Naive thymus-derived CD4-positive, alpha-beta T cell (primary cell): ENCODE measurements at regions not wholly inside any gene's neighbourhood (a gene's known extent, or its start where the extent isn't known, plus 50 kb on each side); places are given as distances from the start of the nearest gene placed in this dataset.

Experiments
- ATAC-seq: fragments of 150-1000 bp; cut with Tn5 transposase; 2 replicates; pipeline ENCODE4 v1.10.0; 2021; ENCODE audit warnings: mild to moderate bottlenecking, moderate library complexity
- CTCF ChIA-PET: fragments of 350-600 bp; sonication (Branson Sonifier 250); formaldehyde crosslinking; loops from one replicate; lab custom pipeline; 2021; ENCODE audit warnings: antibody characterized with exemption; lab: Charles Lee
- POLR2A ChIA-PET: fragments of 350-600 bp; sonication (Branson Sonifier 250); formaldehyde crosslinking; loops from one replicate; lab custom pipeline; 2021; ENCODE audit warnings: antibody characterized with exemption, inconsistent platforms; lab: Charles Lee
- DNase-seq, 9 donors: peaks; one replicate each; pipeline versions ENCODE4 v3.0.0 to v3.0.0-alpha.2; 2020 to 2022; ENCODE audit warnings: mixed read lengths in 1 of 9
- H3K27ac ChIP-seq: one replicate; pipeline ENCODE4 v1.7.0; 2013; ENCODE audit warnings: mild to moderate bottlenecking, low read depth, low read length, moderate library complexity
- H3K27me3 ChIP-seq, 2 donors: one replicate each; pipeline ENCODE4 v1.7.0; 2013; ENCODE audit warnings: low read length in 2 of 2, mild to moderate bottlenecking in 2 of 2, moderate library complexity in 2 of 2; ENCODE audit not compliant: control insufficient read depth in 2 of 2, insufficient read depth in 2 of 2
- H3K36me3 ChIP-seq, 3 experiments: 1 replicate in 2 of 3; 2 replicates in 1 of 3; pipeline ENCODE4 v1.7.0; 2013; ENCODE audit warnings: low read length in 3 of 3, mild to moderate bottlenecking in 3 of 3, moderate library complexity in 1 of 3; ENCODE audit not compliant: insufficient read depth in 3 of 3, control insufficient read depth in 2 of 3
- H3K4me1 ChIP-seq, 2 donors: one replicate each; pipeline ENCODE4 v1.7.0; 2013; ENCODE audit warnings: low read length in 2 of 2, mild to moderate bottlenecking in 2 of 2, moderate library complexity in 1 of 2; ENCODE audit not compliant: control insufficient read depth in 2 of 2, insufficient read depth in 2 of 2
- H3K4me3 ChIP-seq: 2 replicates; pipeline ENCODE4 v1.7.0; 2013; ENCODE audit warnings: mild to moderate bottlenecking, low read length
- H3K9me3 ChIP-seq, 3 experiments: 1 replicate in 2 of 3; 2 replicates in 1 of 3; pipeline ENCODE4 v1.7.0; 2013; ENCODE audit warnings: low read length in 3 of 3; ENCODE audit not compliant: control insufficient read depth in 2 of 3
- H3K27ac Mint-ChIP-seq, 9 donors: one replicate each; pipeline ENCODE4 v1.8.0; 2020 to 2022; ENCODE audit warnings: mixed read lengths in 9 of 9, mild to moderate bottlenecking in 8 of 9, moderate library complexity in 5 of 9, inconsistent platforms in 2 of 9
- H3K27me3 Mint-ChIP-seq, 5 donors: one replicate each; pipeline ENCODE4 v1.8.0; 2021 to 2022; ENCODE audit warnings: mixed read lengths in 5 of 5, mild to moderate bottlenecking in 1 of 5
- H3K36me3 Mint-ChIP-seq, 5 donors: one replicate each; pipeline ENCODE4 v1.8.0; 2020 to 2022; ENCODE audit warnings: mixed read lengths in 5 of 5, mild to moderate bottlenecking in 3 of 5, inconsistent platforms in 1 of 5
- H3K4me1 Mint-ChIP-seq, 7 donors: one replicate each; pipeline ENCODE4 v1.8.0; 2020 to 2022; ENCODE audit warnings: mixed read lengths in 7 of 7, mild to moderate bottlenecking in 3 of 7, inconsistent platforms in 1 of 7
- H3K4me3 Mint-ChIP-seq, 10 donors: one replicate each; pipeline ENCODE4 v1.8.0; 2020 to 2022; ENCODE audit warnings: mild to moderate bottlenecking in 10 of 10, mixed read lengths in 10 of 10, moderate library complexity in 6 of 10, inconsistent platforms in 2 of 10
- H3K9me3 Mint-ChIP-seq, 11 donors: one replicate each; pipeline ENCODE4 v1.8.0; 2020 to 2022; ENCODE audit warnings: mixed read lengths in 11 of 11, mild to moderate bottlenecking in 4 of 11, inconsistent platforms in 1 of 11, moderate library complexity in 1 of 11
- intact Hi-C, 2 donors: fragments of 100-400 bp; cut with micrococcal nuclease; formaldehyde crosslinking; loops; one replicate each; pipeline ENCODE4 v1.15.1; 2023

DNA sequence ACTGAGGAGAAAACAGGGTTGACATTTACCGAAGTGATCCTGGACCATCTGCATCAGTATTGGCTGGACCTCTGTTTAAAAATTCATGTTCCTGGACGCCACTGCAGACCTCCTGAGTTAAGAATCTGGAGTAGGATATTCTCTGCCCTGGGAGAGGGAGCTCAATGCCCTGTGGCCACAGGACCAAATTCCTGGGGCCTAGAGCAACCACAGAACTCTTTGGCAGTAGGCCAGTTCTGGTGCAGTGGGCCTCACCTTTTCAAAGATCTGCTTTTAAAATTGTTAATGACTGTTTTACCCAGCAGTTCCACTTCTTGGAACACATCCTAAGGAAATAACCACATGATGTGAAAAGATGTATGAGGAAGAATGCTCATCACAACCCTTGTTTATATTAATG is 133.3 kb upstream of the ADPGK start:
- Mint-ChIP-seq H3K9me3 (no peaks in the 10 kb centered on the region), H3K36me3 (no peaks in the 10 kb centered on the region), H3K27ac (no peak overlapping the region), H3K4me1 (no peaks in the 10 kb centered on the region), H3K4me3 (no peak overlapping the region), H3K27me3 (peaks cover 0 to 14% (median 0%) of the 10 kb centered on the region in 5 donors)
- no peaks in the 10 kb centered on the region for H3K4me1 ChIP-seq
- ChIA-PET POLR2A (no interaction called here), CTCF (no interaction called here)
- H3K27ac ChIP-seq, result no peak overlapping the region
- no peaks in the 10 kb centered on the region for H3K36me3 ChIP-seq
- no peak for ATAC-seq
- intact Hi-C loops, result no loop called here
- no peaks in the 10 kb centered on the region for H3K9me3 ChIP-seq
- no peaks in the 10 kb centered on the region for H3K27me3 ChIP-seq
- no peak overlapping the region for H3K4me3 ChIP-seq
- DNase-seq, result no peak

DNA sequence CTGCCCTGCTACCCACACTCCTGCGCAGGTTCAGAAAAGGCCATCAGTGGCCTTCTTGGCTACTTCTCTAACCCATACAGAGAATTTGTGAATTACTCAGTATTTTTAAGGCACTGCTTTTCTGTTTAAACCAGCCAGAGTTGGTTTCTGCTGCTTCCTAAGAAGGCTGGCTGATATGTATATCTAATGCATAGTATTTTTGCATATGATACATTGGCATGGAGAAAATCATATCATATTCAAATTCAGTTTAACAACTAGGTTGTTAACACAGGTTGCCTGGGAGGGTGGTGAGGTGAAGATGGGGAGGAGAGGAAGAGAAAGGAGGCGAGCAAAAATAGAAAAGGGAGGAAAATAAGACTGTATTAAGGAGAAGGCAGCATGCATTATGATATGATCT is 132.8 kb upstream of the ADPGK start:
- intact Hi-C loops, result no loop called here
- Mint-ChIP-seq H3K9me3 (no peaks in the 10 kb centered on the region), H3K27ac (no peak overlapping the region), H3K4me3 (no peak overlapping the region), H3K4me1 (no peaks in the 10 kb centered on the region), H3K36me3 (no peaks in the 10 kb centered on the region), H3K27me3 (peaks cover 0 to 11% (median 0%) of the 10 kb centered on the region in 5 donors)
- POLR2A ChIA-PET, result no interaction called here
- Histone ChIP-seq H3K27me3 (no peaks in the 10 kb centered on the region), H3K9me3 (no peaks in the 10 kb centered on the region), H3K27ac (no peak overlapping the region), H3K36me3 (no peaks in the 10 kb centered on the region), H3K4me3 (no peak overlapping the region), H3K4me1 (no peaks in the 10 kb centered on the region)
- DNase-seq (no peak), ATAC-seq (no peak)
- CTCF ChIA-PET, result no interaction called here

DNA sequence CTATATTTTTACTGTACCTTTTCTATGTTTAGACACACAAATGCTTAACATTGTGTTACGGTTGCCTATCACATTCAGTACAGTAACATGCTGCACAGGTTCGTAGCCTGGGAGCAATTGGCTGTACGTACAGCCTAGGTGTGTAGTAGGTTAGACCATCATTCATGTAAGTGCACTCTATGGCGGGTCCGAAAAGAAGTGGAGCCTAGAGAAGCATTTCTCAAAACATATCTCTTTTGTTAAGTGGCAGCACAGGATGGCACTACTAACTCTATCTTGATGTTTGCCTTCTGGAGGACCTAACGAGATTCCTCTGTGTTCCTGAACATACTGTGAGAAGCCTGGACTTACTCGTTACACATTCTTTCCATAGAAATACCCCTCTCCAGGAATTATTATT is 132.3 kb upstream of the ADPGK start:
- POLR2A ChIA-PET, result no interaction called here
- intact Hi-C loops, result no loop called here
- no peak overlapping the region for H3K27ac Mint-ChIP-seq

DNA sequence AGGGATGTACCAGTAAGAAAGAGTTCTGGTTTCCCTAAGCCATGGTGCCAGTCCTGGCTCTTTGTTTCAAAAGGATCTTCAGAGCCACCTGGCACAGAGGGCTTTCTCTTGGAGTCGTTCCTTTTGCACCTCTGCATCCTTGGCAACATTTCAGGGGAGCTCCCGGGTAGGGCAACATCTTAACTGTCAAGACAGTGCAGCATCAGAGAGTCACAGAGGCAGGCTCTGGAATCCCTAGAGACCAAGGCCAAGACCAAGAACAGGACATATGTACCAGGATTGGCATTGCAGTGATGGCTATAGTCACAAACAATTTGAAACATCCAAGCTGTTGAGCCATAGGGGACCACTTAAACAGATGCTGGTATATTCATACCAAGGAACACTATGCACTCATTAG is 129.4 kb upstream of the ADPGK start:
- Mint-ChIP-seq H3K4me1 (peaks cover 0 to 2% (median 0%) of the 10 kb centered on the region in 7 donors), H3K4me3 (no peak overlapping the region), H3K9me3 (no peaks in the 10 kb centered on the region), H3K27ac (no peak overlapping the region), H3K36me3 (no peaks in the 10 kb centered on the region), H3K27me3 (peaks cover 0 to 14% (median 3%) of the 10 kb centered on the region in 5 donors)
- Histone ChIP-seq H3K9me3 (no peaks in the 10 kb centered on the region), H3K36me3 (no peaks in the 10 kb centered on the region), H3K27me3 (no peaks in the 10 kb centered on the region), H3K4me1 (no peaks in the 10 kb centered on the region), H3K27ac (no peak overlapping the region), H3K4me3 (no peak overlapping the region)
- intact Hi-C loops, result no loop called here
- ChIA-PET POLR2A (no interaction called here), CTCF (no interaction called here)
- no peak for ATAC-seq
- no peak for DNase-seq

More for the DNA sequence above, 132.3 kb upstream of the ADPGK start:
- Mint-ChIP-seq H3K4me3 (no peak overlapping the region), H3K36me3 (no peaks in the 10 kb centered on the region), H3K4me1 (no peaks in the 10 kb centered on the region), H3K9me3 (no peaks in the 10 kb centered on the region), H3K27me3 (peaks cover 0 to 8% (median 0%) of the 10 kb centered on the region in 5 donors)
- ATAC-seq (no peak), DNase-seq (no peak)
- Histone ChIP-seq H3K4me3 (no peak overlapping the region), H3K4me1 (no peaks in the 10 kb centered on the region), H3K9me3 (no peaks in the 10 kb centered on the region), H3K36me3 (no peaks in the 10 kb centered on the region), H3K27ac (no peak overlapping the region), H3K27me3 (no peaks in the 10 kb centered on the region)
- CTCF ChIA-PET, result no interaction called here

DNA sequence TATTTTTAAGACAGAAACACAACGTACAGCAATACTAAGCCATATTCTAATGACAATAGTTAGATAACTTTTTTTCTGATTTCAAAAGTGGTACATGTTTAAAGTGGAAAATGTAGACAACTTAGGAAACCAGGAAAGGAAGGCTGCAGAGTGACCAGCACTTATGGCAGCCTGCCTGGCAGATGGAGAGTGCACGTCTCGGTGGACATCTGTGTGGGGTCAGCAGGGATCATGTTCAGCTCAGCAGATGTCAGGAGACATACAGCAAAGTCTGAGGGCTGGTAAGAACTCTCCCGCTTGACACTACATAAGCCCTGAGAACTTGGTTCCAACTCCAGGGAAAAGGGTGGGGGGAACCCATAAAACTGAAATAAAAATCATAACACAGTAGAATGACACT is 128.6 kb upstream of the ADPGK start:
- DNase-seq (no peak), ATAC-seq (no peak)
- POLR2A ChIA-PET, result no interaction called here
- no peaks in the 10 kb centered on the region for H3K4me1 ChIP-seq
- Mint-ChIP-seq H3K4me3 (no peak overlapping the region), H3K27me3 (peaks cover 0 to 19% (median 5%) of the 10 kb centered on the region in 5 donors), H3K36me3 (no peaks in the 10 kb centered on the region), H3K9me3 (no peaks in the 10 kb centered on the region), H3K27ac (no peak overlapping the region), H3K4me1 (peaks cover 0 to 2% (median 0%) of the 10 kb centered on the region in 7 donors)
- no peaks in the 10 kb centered on the region for H3K9me3 ChIP-seq
- H3K27me3 ChIP-seq, result no peaks in the 10 kb centered on the region
- no peak overlapping the region for H3K27ac ChIP-seq
- no peaks in the 10 kb centered on the region for H3K36me3 ChIP-seq
- intact Hi-C loops, result no loop called here
- no peak overlapping the region for H3K4me3 ChIP-seq
- CTCF ChIA-PET, result no interaction called here

DNA sequence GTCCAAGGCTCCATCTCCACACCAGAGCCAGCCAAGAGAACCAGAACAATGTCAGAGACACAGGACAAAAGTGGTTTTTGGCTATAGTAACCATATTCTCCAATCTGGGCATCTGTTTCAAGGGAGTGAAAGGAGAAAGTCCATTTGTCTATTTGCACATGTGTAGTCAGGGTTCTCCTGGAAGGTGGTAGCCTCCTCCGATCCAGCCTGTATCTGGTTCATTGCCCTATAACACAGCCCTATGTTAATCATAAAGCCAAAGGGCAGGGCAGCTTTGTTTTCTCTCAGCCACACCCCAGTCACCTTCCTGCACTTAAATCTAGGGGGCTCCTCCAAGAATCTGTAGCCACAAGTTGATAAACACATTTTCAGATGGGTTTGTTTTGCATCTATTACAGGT is 128.1 kb upstream of the ADPGK start:
- Histone ChIP-seq H3K27ac (no peak overlapping the region), H3K4me1 (no peaks in the 10 kb centered on the region), H3K36me3 (no peaks in the 10 kb centered on the region), H3K27me3 (no peaks in the 10 kb centered on the region), H3K9me3 (no peaks in the 10 kb centered on the region), H3K4me3 (no peak overlapping the region)
- peaks cover 0 to 19% (median 5%) of the 10 kb centered on the region in 5 donors for H3K27me3 Mint-ChIP-seq
- intact Hi-C loops, result no loop called here
- peaks cover 0 to 2% (median 0%) of the 10 kb centered on the region in 7 donors for H3K4me1 Mint-ChIP-seq
- ATAC-seq, result no peak
- CTCF ChIA-PET, result no interaction called here
- no peak for DNase-seq
- no peak overlapping the region for H3K4me3 Mint-ChIP-seq
- H3K27ac Mint-ChIP-seq, result no peak overlapping the region
- no peaks in the 10 kb centered on the region for H3K36me3 Mint-ChIP-seq
- no peaks in the 10 kb centered on the region for H3K9me3 Mint-ChIP-seq
- POLR2A ChIA-PET, result interaction anchor here (0.6 kb wide), 1 partner anchor 1972 kb away, joined by 3 read pairs; no protein-coding TSS in a partner anchor

DNA sequence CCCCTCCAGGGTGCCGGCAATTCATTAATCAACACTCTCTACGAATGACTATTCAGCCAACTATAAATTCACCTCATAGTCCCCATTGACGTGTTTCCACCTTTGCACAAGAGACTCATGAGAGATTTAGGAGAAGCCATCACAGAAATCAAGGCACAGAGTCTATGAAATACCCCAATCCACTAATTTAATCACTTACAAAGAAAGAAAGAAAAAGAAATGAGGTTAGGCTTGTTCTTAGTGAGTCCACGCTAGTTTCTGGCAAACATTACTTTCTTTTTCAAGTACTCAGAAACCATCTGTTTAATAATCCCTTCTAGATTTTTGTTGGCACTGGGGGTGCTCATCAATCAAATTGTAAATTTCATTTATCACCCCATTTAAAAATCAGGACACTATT is 125.2 kb upstream of the ADPGK start:
- H3K4me3 Mint-ChIP-seq, result no peak overlapping the region
- Histone ChIP-seq H3K27ac (no peak overlapping the region), H3K36me3 (no peaks in the 10 kb centered on the region), H3K27me3 (no peaks in the 10 kb centered on the region), H3K4me3 (no peak overlapping the region), H3K9me3 (no peaks in the 10 kb centered on the region), H3K4me1 (no peaks in the 10 kb centered on the region)
- ChIA-PET POLR2A (no interaction called here), CTCF (no interaction called here)
- no peak overlapping the region for H3K27ac Mint-ChIP-seq
- peaks cover 0 to 2% (median 0%) of the 10 kb centered on the region in 7 donors for H3K4me1 Mint-ChIP-seq
- H3K36me3 Mint-ChIP-seq, result no peaks in the 10 kb centered on the region
- ATAC-seq, result no peak
- peaks cover 0 to 24% (median 14%) of the 10 kb centered on the region in 5 donors for H3K27me3 Mint-ChIP-seq
- intact Hi-C loops, result no loop called here
- DNase-seq, result no peak
- no peaks in the 10 kb centered on the region for H3K9me3 Mint-ChIP-seq
